GM23338 (cell line): ENCODE measurements at regions not wholly inside any gene's neighbourhood (a gene's known extent, or its start where the extent isn't known, plus 50 kb on each side); places are given as distances from the start of the nearest gene placed in this dataset.

ENCODE experiments used
- ATAC-seq: fragments of 200-7000 bp; cut with Tn5 transposase; 3 replicates; pipeline ENCODE4 v1.9.1; 2020
- DNase-seq: peaks from one replicate; pipeline ENCODE4 v3.0.0-alpha.2; 2015; ENCODE audit warnings: low spot score
- H2AFZ ChIP-seq: fragments of 200-600 bp; sonication (generic); 2 replicates; pipeline ENCODE4 v1.8.0; 2016; ENCODE audit warnings: antibody characterized with exemption, mild to moderate bottlenecking, moderate library complexity
- H3F3A ChIP-seq: fragments of 200-600 bp; sonication (generic); replicated peaks from 2 replicates; pipeline ENCODE4 v1.8.0; 2017; ENCODE audit warnings: antibody characterized with exemption, mixed run types, low read depth
- H3K27ac ChIP-seq: fragments of 200-600 bp; sonication (generic); 2 replicates; pipeline ENCODE4 v1.6.1; 2016; ENCODE audit warnings: low read depth
- H3K27me3 ChIP-seq: fragments of 200-600 bp; sonication (generic); 2 replicates; pipeline ENCODE4 v1.8.0; 2016; ENCODE audit warnings: mild to moderate bottlenecking, mixed run types, moderate library complexity; ENCODE audit not compliant: insufficient read depth
- H3K36me3 ChIP-seq: fragments of 200-600 bp; sonication (generic); 2 replicates; pipeline ENCODE4 v1.8.0; 2016; ENCODE audit warnings: mild to moderate bottlenecking; ENCODE audit not compliant: insufficient read depth
- H3K4me1 ChIP-seq: fragments of 200-600 bp; sonication (generic); 2 replicates; pipeline ENCODE4 v1.8.0; 2016; ENCODE audit warnings: mild to moderate bottlenecking, moderate library complexity; ENCODE audit not compliant: insufficient read depth
- H3K4me2 ChIP-seq: fragments of 200-600 bp; sonication (generic); 2 replicates; pipeline ENCODE4 v1.7.1; 2017; ENCODE audit warnings: mixed run types
- H3K4me3 ChIP-seq: fragments of 200-600 bp; sonication (generic); 2 replicates; pipeline ENCODE4 v1.6.1; 2016; ENCODE audit warnings: mixed run types
- H3K79me2 ChIP-seq: fragments of 200-600 bp; sonication (generic); replicated peaks from 2 replicates; pipeline ENCODE4 v1.8.0; 2017; ENCODE audit warnings: mild to moderate bottlenecking; ENCODE audit not compliant: insufficient read depth
- H3K9me2 ChIP-seq: fragments of 200-600 bp; sonication (generic); 2 replicates; pipeline ENCODE4 v1.8.0; 2017; ENCODE audit not compliant: insufficient read depth
- H4K20me1 ChIP-seq: fragments of 200-600 bp; sonication (generic); replicated peaks from 2 replicates; pipeline ENCODE4 v1.8.0; 2017; ENCODE audit warnings: mild to moderate bottlenecking; ENCODE audit not compliant: insufficient read depth
- H3K27ac Mint-ChIP-seq: 2 replicates; pipeline ENCODE4 v1.8.0; 2020; ENCODE audit warnings: inconsistent platforms, mild to moderate bottlenecking, moderate library complexity, mixed read lengths
- H3K27me3 Mint-ChIP-seq: 3 replicates; pipeline ENCODE4 v1.8.0; 2022; ENCODE audit warnings: low read depth, mild to moderate bottlenecking, moderate library complexity, mixed read lengths, inconsistent platforms; ENCODE audit not compliant: insufficient read depth, poor library complexity
- H3K36me3 Mint-ChIP-seq: 3 replicates; pipeline ENCODE4 v1.8.0; 2021; ENCODE audit warnings: low read depth, mild to moderate bottlenecking, inconsistent platforms, moderate library complexity, mixed read lengths
- H3K4me1 Mint-ChIP-seq: 3 replicates; pipeline ENCODE4 v1.8.0; 2020; ENCODE audit warnings: mild to moderate bottlenecking, inconsistent platforms, mixed read lengths
- H3K4me3 Mint-ChIP-seq: 3 replicates; pipeline ENCODE4 v1.8.0; 2021; ENCODE audit warnings: moderate library complexity, mild to moderate bottlenecking, inconsistent platforms, mixed read lengths
- H3K9me3 Mint-ChIP-seq: 3 replicates; pipeline ENCODE4 v1.8.0; 2020; ENCODE audit warnings: moderate library complexity, mild to moderate bottlenecking, inconsistent platforms, mixed read lengths
- CREB1 ChIP-seq: fragments of 250-450 bp; sonication (Bioruptor Pico); IDR thresholded peaks from 2 replicates; pipeline ENCODE4 v1.5.0; 2020; ENCODE audit warnings: low read depth, mild to moderate bottlenecking, moderate library complexity
- CTCF ChIP-seq, 2 experiments: fragments of 200-600 bp in 1 of 2; sonication (generic) in 1 of 2; conservative IDR thresholded peaks; 2 replicates each; pipeline versions ENCODE4 v1.5.1 to v1.6.1; 2016 to 2017; ENCODE audit warnings: antibody characterized with exemption in 2 of 2, low read depth in 2 of 2, mild to moderate bottlenecking in 2 of 2, moderate library complexity in 1 of 2
- EZH2phosphoT487 ChIP-seq: fragments of 200-600 bp; sonication (generic); IDR thresholded peaks from one replicate; pipeline ENCODE4 v1.8.1; 2018; ENCODE audit warnings: antibody characterized with exemption; ENCODE audit not compliant: unreplicated experiment
- JUNB ChIP-seq: IDR thresholded peaks from one replicate; pipeline ENCODE4 v1.6.1; 2016; ENCODE audit warnings: antibody characterized with exemption; ENCODE audit not compliant: unreplicated experiment
- NANOG ChIP-seq: IDR thresholded peaks from 2 replicates; pipeline ENCODE4 v1.6.1; 2016; ENCODE audit warnings: antibody characterized with exemption, borderline replicate concordance
- POLR2AphosphoS5 ChIP-seq: IDR thresholded peaks from 2 replicates; pipeline ENCODE4 v1.6.1; 2016; ENCODE audit warnings: antibody characterized with exemption, low read depth
- ZNF114 ChIP-seq: fragments of 250-450 bp; sonication (Bioruptor Pico); IDR thresholded peaks from 2 replicates; pipeline ENCODE4 v1.5.0; 2020; ENCODE audit warnings: mild to moderate bottlenecking, moderate library complexity
- ZNF462 ChIP-seq: fragments of 250-450 bp; sonication (Bioruptor Pico); IDR thresholded peaks from 2 replicates; pipeline ENCODE4 v1.5.0; 2020; ENCODE audit warnings: mild to moderate bottlenecking, moderate library complexity

- TF ChIP-seq ZNF462, result no peak
- no peak for TF ChIP-seq CREB1 (CRISPR knock-in tag)
Observed at GRCh38 chr9:135204177-135204576, 116.7 kb downstream of the OLFM1 start (continued).

GRCh38 chr9:135209136-135209535, 121.7 kb downstream of the OLFM1 start:
- no peaks in the 10 kb centered on the region; the same call in 2 of the 3 replicates for H3K4me1 Mint-ChIP-seq
- TF ChIP-seq JUNB, result no peak
- TF ChIP-seq ZNF114 (CRISPR knock-in tag), result no peak
- TF ChIP-seq CTCF (conservative IDR thresholded peaks at IDR 0.05; ENCODE audit: low read depth in 2 of 2), result no peak
- no peak for TF ChIP-seq ZNF462
- no peak for TF ChIP-seq NANOG
- no peak for TF ChIP-seq EZH2phosphoT487
- no peak for TF ChIP-seq POLR2AphosphoS5
- H3K27me3 Mint-ChIP-seq, result peaks cover 12% of the 10 kb centered on the region
- H3K9me3 Mint-ChIP-seq, result peaks cover 23% of the 10 kb centered on the region
- ATAC-seq (no peak), DNase-seq (no peak)
- no peaks in the 10 kb centered on the region for H4K20me1 ChIP-seq
- H3K27ac Mint-ChIP-seq, result no peak overlapping the region
- no peak overlapping the region for H2AFZ ChIP-seq
- H3K4me3 ChIP-seq, result no peak overlapping the region
- no peaks in the 10 kb centered on the region for H3F3A ChIP-seq
- no peaks in the 10 kb centered on the region for H3K4me1 ChIP-seq
- no peaks in the 10 kb centered on the region for H3K36me3 ChIP-seq
- no peaks in the 10 kb centered on the region for H3K27me3 ChIP-seq
- H3K9me2 ChIP-seq, result no peaks in the 10 kb centered on the region
- no peak overlapping the region for H3K4me3 Mint-ChIP-seq
- H3K4me2 ChIP-seq, result no peak overlapping the region
- no peaks in the 10 kb centered on the region for H3K79me2 ChIP-seq
- H3K36me3 Mint-ChIP-seq, result peaks cover 12% of the 10 kb centered on the region; the same call in 1 of the 3 replicates
- H3K27ac ChIP-seq, result no peak overlapping the region
